MCF 10A (cell line): ENCODE measurements at regions not wholly inside any gene's neighbourhood (a gene's known extent, or its start where the extent isn't known, plus 50 kb on each side); places are given as distances from the start of the nearest gene placed in this dataset.

Experiments used
- BruUV-seq: library from RNA; stranded (reverse); fragments of 400-500 nt; replicated peaks from 2 replicates; lab custom pipeline; 2021; lab: Mats Ljungman, UMichigan
- CTCF ChIA-PET: fragments of 300-600 bp; sonication (Branson Sonifier 250); formaldehyde crosslinking; extraction: SDS; loops from one replicate; lab custom pipeline; 2021; ENCODE audit warnings: antibody characterized with exemption, inconsistent platforms; lab: Yijun Ruan, JAX
- POLR2A ChIA-PET: fragments of 300-600, 350-650 bp; sonication (Branson Sonifier 250); formaldehyde crosslinking; extraction: SDS; loops from one replicate; lab custom pipeline; 2020; ENCODE audit warnings: antibody characterized with exemption, inconsistent platforms; lab: Yijun Ruan, JAX
- DNase-seq: peaks from one replicate; pipeline ENCODE4 v3.0.0-alpha.2; 2018; ENCODE audit not compliant: unreplicated experiment
- H3K27ac Mint-ChIP-seq: one replicate; pipeline ENCODE4 v1.8.0; 2022; ENCODE audit warnings: mild to moderate bottlenecking, low read depth, mixed read lengths; ENCODE audit not compliant: unreplicated experiment
- H3K27me3 Mint-ChIP-seq: one replicate; pipeline ENCODE4 v1.8.0; 2022; ENCODE audit warnings: mixed read lengths; ENCODE audit not compliant: insufficient read depth, unreplicated experiment
- H3K36me3 Mint-ChIP-seq: one replicate; pipeline ENCODE4 v1.8.0; 2022; ENCODE audit warnings: mild to moderate bottlenecking, moderate library complexity, mixed read lengths; ENCODE audit not compliant: insufficient read depth, unreplicated experiment
- H3K4me1 Mint-ChIP-seq: one replicate; pipeline ENCODE4 v1.8.0; 2022; ENCODE audit warnings: mixed read lengths; ENCODE audit not compliant: insufficient read depth, unreplicated experiment
- H3K4me3 Mint-ChIP-seq: one replicate; pipeline ENCODE4 v1.8.0; 2022; ENCODE audit warnings: mild to moderate bottlenecking, moderate library complexity, mixed read lengths; ENCODE audit not compliant: unreplicated experiment
- H3K9me3 Mint-ChIP-seq: one replicate; pipeline ENCODE4 v1.8.0; 2022; ENCODE audit warnings: mixed read lengths; ENCODE audit not compliant: unreplicated experiment
- intact Hi-C: fragments of 100-400 bp; cut with micrococcal nuclease; formaldehyde crosslinking; loops from 2 replicates; pipeline ENCODE4 v1.14.1; 2022
- TF ChIP-seq, protein P1 (sequence below): fragments of 200-600 bp; IDR thresholded peaks from one replicate; pipeline ENCODE4 v1.8.0; 2022; ENCODE audit warnings: antibody characterized with exemption, mild to moderate bottlenecking; ENCODE audit not compliant: unreplicated experiment

DNA sequence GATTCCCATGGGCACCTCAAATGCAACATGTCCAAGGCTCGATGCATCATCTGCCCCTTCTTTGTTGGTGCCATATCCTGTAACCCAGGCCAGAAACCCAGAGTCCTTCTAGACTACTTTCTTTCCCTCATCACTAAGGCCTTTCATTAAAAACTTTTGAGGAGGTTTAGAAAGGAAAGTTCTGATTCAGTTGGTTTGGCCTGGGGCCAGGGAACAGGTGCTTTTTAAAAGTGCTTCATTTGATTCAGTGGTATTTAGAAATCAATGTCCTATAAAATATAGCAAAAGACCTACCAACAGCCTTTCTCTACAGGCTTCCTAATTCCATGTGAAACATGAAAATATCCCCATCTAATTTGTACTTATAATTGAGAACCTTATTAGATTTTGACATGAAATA lies 341.9 kb upstream of the RORA start:
- POLR2A ChIA-PET: no interaction called here
- no peak for DNase-seq
- no peaks in the 10 kb centered on the region for H3K36me3 Mint-ChIP-seq
- CTCF ChIA-PET: no interaction called here
- intact Hi-C loops: no loop called here
- H3K27me3 Mint-ChIP-seq: peaks cover 14% of the 10 kb centered on the region
- no TSS peak for BruUV-seq
- no peaks in the 10 kb centered on the region for H3K4me1 Mint-ChIP-seq
- H3K27ac Mint-ChIP-seq: no peak overlapping the region
- H3K4me3 Mint-ChIP-seq: no peak overlapping the region
- H3K9me3 Mint-ChIP-seq: no peaks in the 10 kb centered on the region
- TF ChIP-seq, protein P1, sequence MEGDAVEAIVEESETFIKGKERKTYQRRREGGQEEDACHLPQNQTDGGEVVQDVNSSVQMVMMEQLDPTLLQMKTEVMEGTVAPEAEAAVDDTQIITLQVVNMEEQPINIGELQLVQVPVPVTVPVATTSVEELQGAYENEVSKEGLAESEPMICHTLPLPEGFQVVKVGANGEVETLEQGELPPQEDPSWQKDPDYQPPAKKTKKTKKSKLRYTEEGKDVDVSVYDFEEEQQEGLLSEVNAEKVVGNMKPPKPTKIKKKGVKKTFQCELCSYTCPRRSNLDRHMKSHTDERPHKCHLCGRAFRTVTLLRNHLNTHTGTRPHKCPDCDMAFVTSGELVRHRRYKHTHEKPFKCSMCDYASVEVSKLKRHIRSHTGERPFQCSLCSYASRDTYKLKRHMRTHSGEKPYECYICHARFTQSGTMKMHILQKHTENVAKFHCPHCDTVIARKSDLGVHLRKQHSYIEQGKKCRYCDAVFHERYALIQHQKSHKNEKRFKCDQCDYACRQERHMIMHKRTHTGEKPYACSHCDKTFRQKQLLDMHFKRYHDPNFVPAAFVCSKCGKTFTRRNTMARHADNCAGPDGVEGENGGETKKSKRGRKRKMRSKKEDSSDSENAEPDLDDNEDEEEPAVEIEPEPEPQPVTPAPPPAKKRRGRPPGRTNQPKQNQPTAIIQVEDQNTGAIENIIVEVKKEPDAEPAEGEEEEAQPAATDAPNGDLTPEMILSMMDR: no peak

DNA sequence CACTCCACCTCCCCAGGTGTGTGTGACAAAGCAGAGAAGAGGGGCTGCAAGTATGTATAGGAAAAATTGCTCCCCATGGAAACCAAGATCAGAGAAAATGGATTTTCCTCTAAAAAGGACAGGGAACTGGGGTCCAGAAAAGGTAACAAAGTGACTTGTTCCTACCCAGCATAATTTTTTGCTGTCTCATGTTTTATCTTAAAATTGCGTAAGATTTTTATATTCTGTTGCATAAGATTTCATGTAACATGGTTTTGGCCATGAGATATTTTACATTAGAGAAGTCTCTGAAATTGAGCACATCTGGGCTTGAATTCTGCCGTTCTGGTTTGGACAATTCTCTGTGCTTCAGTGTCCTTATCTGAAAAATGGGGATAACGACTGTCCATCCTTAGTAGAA lies 335.7 kb upstream of the RORA start:
- H3K27me3 Mint-ChIP-seq: peaks cover 15% of the 10 kb centered on the region
- CTCF ChIA-PET: no interaction called here
- TF ChIP-seq, protein P1: no peak
- no peak overlapping the region for H3K4me3 Mint-ChIP-seq
- H3K36me3 Mint-ChIP-seq: no peaks in the 10 kb centered on the region
- no peak for DNase-seq
- POLR2A ChIA-PET: no interaction called here
- no TSS peak for BruUV-seq
- no peaks in the 10 kb centered on the region for H3K9me3 Mint-ChIP-seq
- no peaks in the 10 kb centered on the region for H3K4me1 Mint-ChIP-seq
- intact Hi-C loops: no loop called here
- H3K27ac Mint-ChIP-seq: no peak overlapping the region

DNA sequence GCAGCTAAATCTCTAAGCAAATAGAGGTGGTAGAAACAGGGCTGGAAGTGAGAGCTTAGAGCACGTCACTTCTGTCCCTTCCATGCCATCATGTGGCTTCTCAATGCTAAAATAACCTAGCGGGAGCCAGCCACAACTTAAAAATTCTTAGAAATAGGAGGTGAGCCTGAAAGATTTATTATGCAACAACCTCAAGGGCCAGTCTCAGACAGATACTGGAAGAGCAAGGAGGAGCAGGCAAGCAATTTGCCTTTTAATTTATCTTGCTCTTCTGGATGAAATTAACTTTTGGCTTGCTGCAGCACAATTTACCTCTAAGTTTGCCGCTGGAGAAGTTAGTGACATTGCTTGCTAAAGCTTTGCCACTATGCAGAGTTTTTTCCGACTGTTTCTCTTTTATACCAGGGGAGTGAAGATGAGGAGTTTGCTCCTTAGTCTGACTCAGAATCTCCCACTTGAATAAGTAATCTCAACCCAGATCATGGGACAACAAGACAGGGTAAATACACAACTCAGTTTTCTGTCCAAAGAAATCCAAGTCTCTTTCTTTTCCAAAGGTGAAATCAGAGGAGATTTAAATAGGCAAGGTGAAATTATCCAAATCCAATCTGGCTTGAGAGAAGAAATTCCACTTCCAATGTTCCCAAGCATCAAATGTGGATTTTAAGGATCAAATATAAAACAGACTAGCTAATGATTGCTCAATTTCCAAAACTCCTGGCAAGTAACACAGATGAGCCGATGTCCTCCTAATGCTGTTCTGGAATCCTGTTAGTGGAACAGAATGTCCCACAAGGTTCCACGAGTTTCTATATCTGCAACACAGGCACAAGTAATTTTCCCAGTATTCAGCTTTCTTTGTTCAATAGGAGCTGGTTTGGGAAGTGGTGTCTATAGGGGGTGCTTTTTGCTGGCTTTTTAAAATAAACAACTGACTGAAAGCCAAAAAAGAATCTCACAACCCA lies 329.4 kb upstream of the RORA start:
- Mint-ChIP-seq H3K4me3 (no peak overlapping the region), H3K9me3 (no peaks in the 10 kb centered on the region), H3K4me1 (peaks cover 8% of the 10 kb centered on the region), H3K27me3 (peaks cover 30% of the 10 kb centered on the region), H3K36me3 (no peaks in the 10 kb centered on the region), H3K27ac (no peak overlapping the region)
- no TSS peak for BruUV-seq
- intact Hi-C loops: no loop called here
- ChIA-PET CTCF (interaction anchor here (0.6 kb wide), 2 partner anchors 11 to 342 kb away, joined by 3 read pairs; no protein-coding TSS in a partner anchor), POLR2A (interaction anchor here (1.2 kb wide), 1 partner anchor 10 kb away, joined by 6 read pairs; no protein-coding TSS in a partner anchor)
- DNase-seq: no peak
- TF ChIP-seq, protein P1: no peak

DNA sequence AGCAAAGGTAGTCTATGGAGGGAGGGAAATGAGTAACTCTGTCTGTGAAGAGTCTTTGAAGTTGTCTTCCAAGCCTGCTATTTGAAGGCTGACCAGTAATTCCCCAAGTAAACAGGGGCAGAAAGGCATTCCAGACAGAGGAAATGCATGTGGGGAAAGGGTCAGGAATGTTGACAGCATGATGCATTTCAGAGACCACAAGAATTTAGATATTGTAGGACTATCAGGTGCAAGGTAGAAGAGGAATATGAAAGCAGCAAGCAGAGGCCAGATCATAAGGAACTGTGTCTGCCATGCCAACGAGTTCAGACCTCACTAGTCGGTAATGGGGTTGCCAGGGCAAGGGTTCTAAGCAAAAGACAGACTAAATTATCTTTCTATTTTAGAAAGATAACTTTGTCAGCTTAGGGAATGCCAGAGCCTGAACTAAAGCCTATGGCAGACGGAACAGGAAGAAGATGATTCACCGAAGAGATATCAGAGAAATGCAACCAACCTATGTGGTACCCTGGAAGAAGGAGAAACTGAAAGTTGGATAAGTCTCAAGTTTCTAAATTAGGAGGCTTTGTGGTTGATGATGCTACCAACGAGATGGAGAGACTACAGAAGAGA lies 327.0 kb upstream of the RORA start:
- H3K36me3 Mint-ChIP-seq: no peaks in the 10 kb centered on the region
- CTCF ChIA-PET: no interaction called here
- peaks cover 8% of the 10 kb centered on the region for H3K4me1 Mint-ChIP-seq
- BruUV-seq: no TSS peak
- POLR2A ChIA-PET: no interaction called here
- no peak overlapping the region for H3K27ac Mint-ChIP-seq
- TF ChIP-seq, protein P1: no peak
- intact Hi-C loops: no loop called here
- H3K9me3 Mint-ChIP-seq: no peaks in the 10 kb centered on the region
- H3K4me3 Mint-ChIP-seq: no peak overlapping the region
- DNase-seq: peak; percentile 28
- peaks cover 29% of the 10 kb centered on the region for H3K27me3 Mint-ChIP-seq
